Spleen (tissue), 11 donors: ENCODE measurements at regions not wholly inside any gene's neighbourhood (a gene's known extent, or its start where the extent isn't known, plus 50 kb on each side); places are given as distances from the start of the nearest gene placed in this dataset.
"Not testable (repeated sequence)": the region's sequence is repeated elsewhere in the genome, so short reads cannot be mapped to it uniquely, and the experiment has no call there.

Experiments used
- DNase-seq: peaks from one replicate; pipeline ENCODE4 v3.0.0-alpha.2; 2020
- H3K27ac ChIP-seq, 8 donors: fragments of 200-600 bp; sonication (generic) in 7 of 8; 1 replicate in 4 of 8; 2 replicates in 4 of 8; pipeline versions ENCODE4 v1.5.0 to v1.8.0; 2016 to 2021; ENCODE audit warnings: inconsistent platforms in 4 of 8, mild to moderate bottlenecking in 4 of 8, moderate library complexity in 1 of 8
- H3K27me3 ChIP-seq, 7 donors: fragments of 200-600 bp; sonication (generic) in 6 of 7; replicated peaks in 1 of 7; 1 replicate in 4 of 7; 2 replicates in 3 of 7; pipeline versions ENCODE4 v1.5.0 to v1.8.0; 2016 to 2021; ENCODE audit warnings: inconsistent platforms in 3 of 7, mild to moderate bottlenecking in 1 of 7
- H3K36me3 ChIP-seq, 6 donors: fragments of 200-600 bp; sonication (generic) in 5 of 6; 1 replicate in 4 of 6; 2 replicates in 2 of 6; pipeline versions ENCODE4 v1.5.0 to v1.8.0; 2016 to 2021; ENCODE audit warnings: inconsistent platforms in 2 of 6
- H3K4me1 ChIP-seq, 6 donors: fragments of 200-600 bp; sonication (generic) in 5 of 6; 1 replicate in 3 of 6; 2 replicates in 3 of 6; pipeline versions ENCODE4 v1.5.0 to v1.8.0; 2016 to 2021; ENCODE audit warnings: inconsistent platforms in 3 of 6
- H3K4me3 ChIP-seq, 8 donors: fragments of 200-600 bp; sonication (generic) in 7 of 8; 1 replicate in 4 of 8; 2 replicates in 4 of 8; pipeline versions ENCODE4 v1.5.0 to v1.8.0; 2016 to 2021; ENCODE audit warnings: inconsistent platforms in 4 of 8, mild to moderate bottlenecking in 4 of 8, moderate library complexity in 2 of 8
- H3K9me3 ChIP-seq, 8 donors: fragments of 200-600 bp; sonication (generic) in 7 of 8; 1 replicate in 4 of 8; 2 replicates in 4 of 8; pipeline versions ENCODE4 v1.5.0 to v1.8.0; 2016 to 2021; ENCODE audit warnings: inconsistent platforms in 4 of 8
- CTCF ChIP-seq, 11 experiments: fragments of 200-600 bp in 7 of 11; fragments of 450-650 bp in 4 of 11; sonication (generic) in 4 of 11; IDR thresholded peaks in 8 of 11; conservative IDR thresholded peaks in 3 of 11; 1 replicate in 7 of 11; 2 replicates in 4 of 11; pipeline versions ENCODE4 v1.4.0 to v1.8.0; 2016 to 2021; ENCODE audit warnings: antibody characterized with exemption in 11 of 11, inconsistent platforms in 4 of 11, mild to moderate bottlenecking in 1 of 11
- POLR2A ChIP-seq, 3 donors: fragments of 450-650 bp; IDR thresholded peaks; one replicate each; pipeline ENCODE4 v1.5.1; 2017; ENCODE audit warnings: antibody characterized with exemption in 3 of 3, mild to moderate bottlenecking in 1 of 3
- POLR2AphosphoS5 ChIP-seq, 3 donors: sonication (generic); formaldehyde crosslinking; IDR thresholded peaks; one replicate each; pipeline ENCODE4 v1.5.1; 2017; ENCODE audit warnings: antibody characterized with exemption in 3 of 3
- WGBS, 5 donors: extraction: QIAGEN DNeasy Blood & Tissue Kit in 3 of 5; methylation state at CpG; one replicate each; pipeline versions ENCODE4 v1.1.5 to v1.1.7; 2013 to 2018; 5-methylcytosine and 5-hydroxymethylcytosine counted together
- intact Hi-C: fragments of 100-400 bp; cut with DNase I; formaldehyde crosslinking; loops from one replicate; pipeline ENCODE4 v1.15.0; 2023; ENCODE audit warnings: low total_unique reads
- donor health status: healthy with polysubstance abuse.
- donor health status: DM: no; HTN: no; CAD: no; lungs with moderate emphysema.
- donor health status: DM: no; HTN: no; CAD: no.
- donor health status: Bipolar disorder and iron deficiency.
- donor health status: healthy.
- donor health status: DM: no; HTN: no; CAD: no.
- donor health status: DM: yes; HTN: yes; CAD: no.

DNA sequence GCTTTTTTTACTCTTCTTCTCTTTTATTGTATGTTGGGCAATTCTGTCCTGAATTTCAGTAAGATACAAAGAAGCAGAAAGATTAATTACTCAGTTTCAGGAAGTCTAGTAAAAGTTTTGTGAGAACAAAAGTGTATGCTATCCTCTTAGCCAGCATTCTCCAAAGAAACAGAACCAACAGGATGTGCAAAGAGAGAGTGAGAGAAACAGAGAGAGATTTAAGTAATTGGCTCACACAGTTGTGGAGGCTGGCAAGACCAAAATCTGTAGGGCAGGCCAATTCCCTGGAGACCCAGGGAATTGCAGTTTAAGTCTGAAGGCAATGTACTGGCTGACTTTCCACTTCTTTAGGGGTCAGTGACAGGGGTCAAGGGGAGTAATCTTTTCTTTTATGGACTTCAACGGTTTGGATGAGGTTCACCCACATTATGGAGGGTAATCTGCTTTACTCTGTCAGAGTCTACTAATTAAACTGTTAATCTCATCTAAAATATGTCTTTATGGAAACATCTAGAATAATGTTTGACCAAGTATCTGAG is 59.2 kb upstream of the SLC39A8 start:
- no peak for DNase-seq
- TF ChIP-seq POLR2AphosphoS5 (IDR thresholded peaks at IDR 0.05): no peak
- TF ChIP-seq CTCF (IDR thresholded peaks at IDR 0.05 in 8 of 11, conservative IDR thresholded peaks at IDR 0.05 in 3 of 11): no peak
- TF ChIP-seq POLR2A (IDR thresholded peaks at IDR 0.05): no peak
- 35 to 63% (median 49%) methylated on average over 1 of the region's 1 CpG for WGBS, 5 donors

DNA sequence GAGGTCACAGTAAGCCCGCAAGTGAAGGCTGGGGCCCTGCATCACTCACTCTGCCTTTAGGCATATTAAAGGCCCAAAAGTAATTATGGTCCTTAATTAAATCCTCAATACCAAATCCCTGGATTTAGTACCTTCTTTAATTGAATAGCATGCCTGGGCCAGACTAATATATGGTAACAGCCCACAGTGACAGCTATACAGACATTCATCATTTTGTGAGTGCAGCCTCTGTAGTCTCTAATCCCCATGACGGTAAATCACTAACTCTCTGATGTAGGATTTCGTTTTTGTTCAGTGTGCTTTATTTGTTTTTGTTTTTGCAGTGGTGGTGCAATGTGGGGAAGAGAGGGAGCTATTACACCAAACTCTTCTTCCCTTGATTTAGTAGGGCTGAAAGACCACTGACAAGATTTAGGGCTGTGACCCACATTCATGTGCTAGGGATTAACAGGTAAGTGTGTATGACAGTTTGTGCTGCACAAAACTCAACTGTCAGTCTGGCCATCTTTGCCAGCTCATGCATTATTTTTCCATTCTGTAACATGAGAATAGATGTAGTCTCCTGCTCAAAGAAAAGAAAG is 60.6 kb upstream of the SLC39A8 start:
- no peak overlapping the region for H3K4me3 ChIP-seq
- no peaks in the 10 kb centered on the region for H3K9me3 ChIP-seq
- H3K27me3 ChIP-seq: no peaks in the 10 kb centered on the region
- H3K4me1 ChIP-seq: peaks cover 0 to 21% (median 7%) of the 10 kb centered on the region in 6 donors
- WGBS, 5 donors: 84 to 96% (median 91%) methylated on average over 3 of the region's 3 CpGs
- no peak for DNase-seq
- intact Hi-C loops: no loop called here
- TF ChIP-seq POLR2A (IDR thresholded peaks at IDR 0.05) (no peak), POLR2AphosphoS5 (IDR thresholded peaks at IDR 0.05) (no peak), CTCF (IDR thresholded peaks at IDR 0.05 in 8 of 11, conservative IDR thresholded peaks at IDR 0.05 in 3 of 11) (no peak)
- H3K27ac ChIP-seq: no peak overlapping the region
- no peaks in the 10 kb centered on the region for H3K36me3 ChIP-seq

More for the DNA sequence above, 59.2 kb upstream of the SLC39A8 start:
- no peaks in the 10 kb centered on the region for H3K36me3 ChIP-seq
- H3K27me3 ChIP-seq: no peaks in the 10 kb centered on the region
- peaks cover 0 to 23% (median 7%) of the 10 kb centered on the region in 6 donors for H3K4me1 ChIP-seq
- intact Hi-C loops: no loop called here
- no peak overlapping the region for H3K4me3 ChIP-seq
- peak overlapping the region in 1 of 8 donors; percentile 2 for H3K27ac ChIP-seq
- no peaks in the 10 kb centered on the region for H3K9me3 ChIP-seq

DNA sequence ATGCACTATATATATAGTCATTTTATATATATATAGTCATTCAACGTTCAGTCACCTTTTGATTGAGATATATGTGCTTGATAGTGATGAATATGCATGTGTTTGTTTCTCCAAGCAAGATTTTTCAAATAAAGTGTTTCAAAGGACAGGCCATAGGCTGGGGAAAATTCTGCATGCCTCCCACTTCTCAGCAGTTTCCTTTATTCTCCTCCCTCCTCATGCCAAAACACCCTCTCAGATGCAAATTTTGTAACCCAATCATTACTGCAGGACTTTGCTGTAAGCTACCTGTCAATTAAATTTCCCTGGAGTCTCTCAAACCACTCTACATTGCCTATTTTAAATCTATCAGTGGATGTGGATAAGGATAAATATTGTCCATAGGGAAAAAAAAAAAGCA is 65.6 kb upstream of the SLC39A8 start:
- not testable (repeated sequence) for H3K4me1 ChIP-seq, H3K36me3 ChIP-seq
- 71 to 89% (median 82%) methylated on average over 1 of the region's 1 CpG for WGBS, 5 donors

DNA sequence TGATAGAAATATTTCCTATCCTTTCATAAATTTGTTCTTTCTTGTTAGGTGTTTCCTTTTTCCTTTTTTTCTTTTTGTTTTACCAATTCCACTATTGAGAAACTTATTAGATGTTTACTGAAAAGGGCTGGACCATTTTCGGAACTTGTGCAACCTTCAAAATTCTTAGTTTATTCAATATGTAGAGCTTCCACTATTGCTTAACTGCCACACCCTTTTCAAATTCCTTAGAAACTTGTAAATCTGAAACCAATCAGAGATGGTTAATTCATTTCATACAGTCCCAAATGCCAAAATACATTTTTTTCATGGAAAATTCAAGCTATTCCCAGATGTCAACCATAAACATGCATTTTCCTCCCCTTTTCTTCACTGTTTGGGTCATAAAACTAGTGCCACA is 66.1 kb upstream of the SLC39A8 start:
- intact Hi-C loops: no loop called here
- no peak overlapping the region for H3K27ac ChIP-seq
- no peak overlapping the region for H3K4me3 ChIP-seq
- H3K36me3 ChIP-seq: no peaks in the 10 kb centered on the region
- H3K4me1 ChIP-seq: no peaks in the 10 kb centered on the region
- H3K27me3 ChIP-seq: no peaks in the 10 kb centered on the region
- no peak for TF ChIP-seq POLR2AphosphoS5 (IDR thresholded peaks at IDR 0.05)
- no peaks in the 10 kb centered on the region for H3K9me3 ChIP-seq
- WGBS, 5 donors: 67 to 91% (median 74%) methylated on average over 1 of the region's 1 CpG
- no peak for DNase-seq

More for the DNA sequence above, 65.6 kb upstream of the SLC39A8 start:
- intact Hi-C loops, H3K27me3 ChIP-seq, H3K27ac ChIP-seq, H3K9me3 ChIP-seq, DNase-seq, H3K4me3 ChIP-seq: not testable (repeated sequence)

GRCh38 chr4:102416765-102417164 is 71.5 kb upstream of the SLC39A8 start:
- no peak for TF ChIP-seq CTCF (IDR thresholded peaks at IDR 0.05 in 8 of 11, conservative IDR thresholded peaks at IDR 0.05 in 3 of 11)
- no peak for TF ChIP-seq POLR2A (IDR thresholded peaks at IDR 0.05)

More at GRCh38 chr4:102416765-102417164, 71.5 kb upstream of the SLC39A8 start:
- Histone ChIP-seq H3K27me3 (no peaks in the 10 kb centered on the region), H3K4me1 (no peaks in the 10 kb centered on the region), H3K36me3 (no peaks in the 10 kb centered on the region), H3K9me3 (no peaks in the 10 kb centered on the region), H3K4me3 (no peak overlapping the region), H3K27ac (no peak overlapping the region)
- no peak for DNase-seq
- intact Hi-C loops: no loop called here
